Right lobe of liver (tissue), 4 donors: ENCODE measurements at regions not wholly inside any gene's neighbourhood (a gene's known extent, or its start where the extent isn't known, plus 50 kb on each side); places are given as distances from the start of the nearest gene placed in this dataset.

Experiments
- CTCF ChIP-seq, 4 donors: fragments of 200-600 bp in 3 of 4; fragments of 450-650 bp in 1 of 4; IDR thresholded peaks; one replicate each; pipeline versions ENCODE4 v1.5.1 to v1.8.0; 2016 to 2022; ENCODE audit warnings: antibody characterized with exemption in 4 of 4, mild to moderate bottlenecking in 2 of 4
- POLR2A ChIP-seq: fragments of 450-650 bp; IDR thresholded peaks from one replicate; pipeline ENCODE4 v1.6.1; 2017; ENCODE audit warnings: antibody characterized with exemption, mild to moderate bottlenecking
- donor health status: DM: no; HTN: no; CAD: no.
- donor health status: DM: no; HTN: no; CAD: no.
- donor health status: DM: no; HTN: yes; CAD: no.

GRCh38 chr2:187851955-187852561, 297.8 kb upstream of the TFPI start:
- TF ChIP-seq CTCF (IDR thresholded peaks at IDR 0.05) (no peak), POLR2A (no peak)
